H1 (cell line): ENCODE measurements at regions not wholly inside any gene's neighbourhood (a gene's known extent, or its start where the extent isn't known, plus 50 kb on each side); places are given as distances from the start of the nearest gene placed in this dataset.

Source experiments
- CTCF ChIA-PET: fragments of 300-600 bp; sonication (Branson Sonifier 250); formaldehyde crosslinking; loops from one replicate; lab custom pipeline; 2021; ENCODE audit not compliant: partially characterized antibody; lab: Charles Lee
- POLR2A ChIA-PET: fragments of 300-600 bp; sonication (Branson Sonifier 250); formaldehyde crosslinking; loops from one replicate; lab custom pipeline; 2021; ENCODE audit warnings: inconsistent platforms; ENCODE audit not compliant: partially characterized antibody; lab: Charles Lee
- DNase-seq, 2 experiments: peaks; one replicate each; pipeline versions ENCODE4 v3.0.0 to v3.0.0-alpha.2; 2010 to 2022; ENCODE audit warnings: low spot score in 2 of 2, low read depth in 1 of 2, mixed read lengths in 1 of 2
- FAIRE-seq: peaks from 2 replicates; lab custom pipeline; 2011; peaks lifted over from hg19 to GRCh38; lab: Jason Lieb, UNC
- H2AFZ ChIP-seq: 2 replicates; pipeline ENCODE4 v1.8.1; 2012; ENCODE audit warnings: low read length, inconsistent platforms
- H2AK5ac ChIP-seq: 2 replicates; pipeline ENCODE4 v1.6.1; 2013; ENCODE audit warnings: low read depth, low read length
- H2BK120ac ChIP-seq: replicated peaks from 2 replicates; pipeline ENCODE3; 2013; ENCODE audit warnings: low read depth, low read length, inconsistent platforms
- H2BK12ac ChIP-seq: 2 replicates; pipeline ENCODE4 v1.6.1; 2013; ENCODE audit warnings: low read depth, low read length
- H2BK15ac ChIP-seq: 2 replicates; pipeline ENCODE4 v1.6.1; 2013; ENCODE audit warnings: low read length
- H2BK20ac ChIP-seq: 2 replicates; pipeline ENCODE4 v1.6.1; 2013; ENCODE audit warnings: low read length
- H2BK5ac ChIP-seq: 2 replicates; pipeline ENCODE4 v1.6.1; 2013; ENCODE audit warnings: low read depth, low read length
- H3K14ac ChIP-seq: 2 replicates; pipeline ENCODE4 v1.6.1; 2013; ENCODE audit warnings: inconsistent platforms; ENCODE audit not compliant: insufficient read length
- H3K18ac ChIP-seq: 2 replicates; pipeline ENCODE4 v1.6.1; 2013; ENCODE audit warnings: low read length; ENCODE audit errors: extremely low read depth
- H3K23ac ChIP-seq: 2 replicates; pipeline ENCODE4 v1.6.1; 2013; ENCODE audit warnings: inconsistent platforms; ENCODE audit not compliant: insufficient read length
- H3K23me2 ChIP-seq: 2 replicates; pipeline ENCODE4 v1.6.1; 2013; ENCODE audit warnings: low read depth, low read length
- H3K27ac ChIP-seq: 2 replicates; pipeline ENCODE4 v1.6.1; 2011; ENCODE audit warnings: low read depth, low read length, inconsistent platforms
- H3K27me3 ChIP-seq, 4 experiments: replicated peaks in 1 of 4; 1 replicate in 1 of 4; 2 replicates in 3 of 4; pipeline versions ENCODE4 v1.6.1 to v1.8.1; 2011 to 2013; ENCODE audit warnings: low read length in 3 of 4, mild to moderate bottlenecking in 3 of 4, inconsistent platforms in 2 of 4, mixed read lengths in 2 of 4, moderate library complexity in 1 of 4; ENCODE audit not compliant: control insufficient read depth in 3 of 4, insufficient read depth in 3 of 4; ENCODE audit errors: extremely low read depth in 1 of 4
- H3K36me3 ChIP-seq, 4 experiments: 2 replicates each; pipeline versions ENCODE4 v1.6.1 to v1.8.1; 2011 to 2013; ENCODE audit warnings: mild to moderate bottlenecking in 4 of 4, low read length in 3 of 4, moderate library complexity in 2 of 4, control low read depth in 1 of 4, inconsistent platforms in 1 of 4; ENCODE audit not compliant: insufficient read depth in 4 of 4, control insufficient read depth in 2 of 4
- H3K4ac ChIP-seq: replicated peaks from 2 replicates; pipeline ENCODE3; 2013; ENCODE audit warnings: low read length, low read depth, mixed read lengths, inconsistent platforms; ENCODE audit not compliant: insufficient read length
- H3K4me1 ChIP-seq, 4 experiments: replicated peaks in 1 of 4; 1 replicate in 1 of 4; 2 replicates in 3 of 4; pipeline versions ENCODE4 v1.6.1 to v1.8.1; 2011 to 2013; ENCODE audit warnings: low read length in 3 of 4, inconsistent platforms in 2 of 4, mixed read lengths in 1 of 4; ENCODE audit not compliant: insufficient read depth in 4 of 4, control insufficient read depth in 3 of 4
- H3K4me2 ChIP-seq, 2 experiments: 2 replicates each; pipeline versions ENCODE4 v1.6.1 to v1.8.1; 2011 to 2013; ENCODE audit warnings: low read depth in 2 of 2, low read length in 2 of 2, control low read depth in 1 of 2, inconsistent platforms in 1 of 2, mild to moderate bottlenecking in 1 of 2; ENCODE audit not compliant: insufficient read depth in 1 of 2
- H3K4me3 ChIP-seq, 4 experiments: fragments of 200-600, 300-600 bp in 1 of 4; sonication (generic), shearing (Covaris generic), sonication (Bioruptor Twin) in 1 of 4; 2 replicates each; pipeline versions ENCODE4 v1.5.1 to v1.8.1; 2011 to 2016; ENCODE audit warnings: low read length in 4 of 4, low read depth in 3 of 4, control low read depth in 2 of 4, inconsistent platforms in 2 of 4, mild to moderate bottlenecking in 2 of 4, mixed read lengths in 1 of 4, moderate library complexity in 1 of 4; ENCODE audit not compliant: insufficient read depth in 2 of 4; ENCODE audit errors: extremely low read depth in 1 of 4
- H3K56ac ChIP-seq: replicated peaks from 2 replicates; pipeline ENCODE3; 2013; ENCODE audit warnings: low read depth, mild to moderate bottlenecking, mixed read lengths, low read length, inconsistent platforms; ENCODE audit not compliant: insufficient read length
- H3K79me1 ChIP-seq: 2 replicates; pipeline ENCODE4 v1.6.1; 2013; ENCODE audit warnings: low read depth, low read length, control low read depth
- H3K79me2 ChIP-seq, 2 experiments: 2 replicates each; pipeline versions ENCODE4 v1.6.1 to v1.8.1; 2012 to 2013; ENCODE audit warnings: low read length in 2 of 2, mild to moderate bottlenecking in 2 of 2, inconsistent platforms in 1 of 2; ENCODE audit not compliant: insufficient read depth in 2 of 2, control insufficient read depth in 1 of 2
- H3K9ac ChIP-seq, 4 experiments: replicated peaks in 1 of 4; 1 replicate in 1 of 4; 2 replicates in 3 of 4; pipeline versions ENCODE4 v1.6.1 to v1.8.1; 2011 to 2013; ENCODE audit warnings: low read depth in 3 of 4, low read length in 3 of 4, control low read depth in 2 of 4, mild to moderate bottlenecking in 2 of 4, moderate library complexity in 2 of 4, inconsistent platforms in 1 of 4; ENCODE audit errors: extremely low read depth in 1 of 4
- H3K9me3 ChIP-seq, 2 experiments: 2 replicates each; pipeline versions ENCODE4 v1.6.1 to v1.8.1; 2012 to 2013; ENCODE audit warnings: mild to moderate bottlenecking in 2 of 2, moderate library complexity in 2 of 2, control low read depth in 1 of 2, inconsistent platforms in 1 of 2, low read depth in 1 of 2, low read length in 1 of 2, mixed read lengths in 1 of 2; ENCODE audit not compliant: insufficient read depth in 2 of 2
- H4K20me1 ChIP-seq, 2 experiments: replicated peaks in 1 of 2; 2 replicates each; pipeline versions ENCODE3 to v1.8.1; 2011 to 2013; ENCODE audit warnings: inconsistent platforms in 2 of 2, low read length in 2 of 2, mild to moderate bottlenecking in 1 of 2; ENCODE audit not compliant: insufficient read depth in 2 of 2, control insufficient read depth in 1 of 2
- H4K5ac ChIP-seq: 2 replicates; pipeline ENCODE4 v1.6.1; 2013; ENCODE audit warnings: low read length, low read depth, mixed read lengths, inconsistent platforms; ENCODE audit not compliant: insufficient read length
- H4K8ac ChIP-seq: 2 replicates; pipeline ENCODE4 v1.8.0; 2013; ENCODE audit warnings: mild to moderate bottlenecking, moderate library complexity, low read length, inconsistent platforms; ENCODE audit not compliant: insufficient read depth; ENCODE audit errors: extremely low read depth
- H4K91ac ChIP-seq: replicated peaks from 2 replicates; pipeline ENCODE3; 2013; ENCODE audit warnings: low read length, mixed read lengths, inconsistent platforms; ENCODE audit not compliant: insufficient read length
- CTBP2 ChIP-seq: IDR thresholded peaks from 2 replicates; pipeline ENCODE4 v1.7.0; 2011; ENCODE audit warnings: borderline replicate concordance, mild to moderate bottlenecking, moderate library complexity, mixed read lengths, low read length; ENCODE audit not compliant: insufficient read depth, insufficient read length
- HDAC2 ChIP-seq, 2 experiments: fragments of 300-600 bp in 1 of 2; sonication (generic) in 1 of 2; IDR thresholded peaks; 2 replicates each; pipeline ENCODE4 v1.6.1; 2011 to 2012; ENCODE audit warnings: low read depth in 2 of 2, low read length in 2 of 2, mild to moderate bottlenecking in 2 of 2, moderate library complexity in 2 of 2, borderline replicate concordance in 1 of 2, inconsistent platforms in 1 of 2
- POLR2A ChIP-seq, 2 experiments: IDR thresholded peaks; 1 replicate in 1 of 2; 2 replicates in 1 of 2; pipeline ENCODE4 v1.6.1; 2011; ENCODE audit warnings: low read depth in 2 of 2, low read length in 2 of 2, mild to moderate bottlenecking in 2 of 2; ENCODE audit errors: control extremely low read depth in 1 of 2
- POLR2AphosphoS5 ChIP-seq: IDR thresholded peaks from 2 replicates; pipeline ENCODE4 v1.6.1; 2011; ENCODE audit warnings: low read depth, low read length
- SP2 ChIP-seq: IDR thresholded peaks from 2 replicates; pipeline ENCODE4 v1.6.1; 2012; ENCODE audit warnings: mild to moderate bottlenecking, low read length, inconsistent platforms
- SRF ChIP-seq: IDR thresholded peaks from 2 replicates; pipeline ENCODE4 v1.6.1; 2011; ENCODE audit warnings: mild to moderate bottlenecking, low read depth, low read length, moderate library complexity
- TAF1 ChIP-seq: IDR thresholded peaks from 2 replicates; pipeline ENCODE4 v1.6.1; 2011; ENCODE audit warnings: mild to moderate bottlenecking, low read depth, low read length
- ZNF274 ChIP-seq: IDR thresholded peaks from 2 replicates; pipeline ENCODE4 v1.7.0; 2012; ENCODE audit warnings: low read length, borderline replicate concordance; ENCODE audit errors: extremely low read depth
- TF ChIP-seq, protein P1 (sequence below): IDR thresholded peaks from 2 replicates; pipeline ENCODE4 v1.6.1; 2011; ENCODE audit warnings: low read length, improper control_type of control experiment
- TF ChIP-seq, protein P2 (sequence below): IDR thresholded peaks from 2 replicates; pipeline ENCODE4 v1.6.1; 2011; ENCODE audit warnings: low read depth, mild to moderate bottlenecking, low read length; ENCODE audit not compliant: insufficient read depth
- TF ChIP-seq, protein P3 (sequence below), 3 experiments: IDR thresholded peaks; 1 replicate in 2 of 3; 2 replicates in 1 of 3; pipeline versions ENCODE4 v1.5.1 to v1.6.1; 2011; ENCODE audit warnings: low read length in 3 of 3, mild to moderate bottlenecking in 3 of 3, inconsistent platforms in 2 of 3, low read depth in 1 of 3, moderate library complexity in 1 of 3; ENCODE audit not compliant: insufficient read depth in 1 of 3; ENCODE audit errors: control extremely low read depth in 1 of 3

DNA sequence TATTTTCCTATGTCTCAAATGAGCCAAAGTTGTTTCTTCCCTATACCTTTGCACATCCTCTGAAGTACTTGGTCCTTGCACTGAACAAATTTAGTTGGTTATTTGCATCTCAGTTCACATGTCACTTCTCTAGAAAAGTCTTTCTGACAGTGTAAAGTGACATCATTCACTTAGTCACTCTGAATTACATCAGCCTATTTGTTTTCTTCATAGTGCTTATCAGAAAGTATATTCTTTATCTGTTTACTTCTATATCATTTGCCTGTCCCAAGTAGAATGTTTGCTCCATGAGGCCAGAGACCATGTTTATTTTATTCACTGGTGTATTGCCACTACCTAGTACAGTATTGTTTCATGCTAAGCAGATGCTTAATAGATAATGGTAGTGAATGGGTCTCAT is 173.7 kb downstream of the HNMT start:
- Histone ChIP-seq H3K9ac (no peak overlapping the region), H2BK5ac (no peak overlapping the region), H4K20me1 (no peaks in the 10 kb centered on the region), H3K27ac (no peak overlapping the region), H3K4me1 (peaks cover 2 to 6% (median 5%) of the 10 kb centered on the region in 4 experiments; a peak in 3 of 7 replicates), H3K36me3 (no peaks in the 10 kb centered on the region), H4K8ac (no peak overlapping the region), H3K23me2 (no peaks in the 10 kb centered on the region), H2BK15ac (no peak overlapping the region), H2AK5ac (no peak overlapping the region), H3K4me2 (no peak overlapping the region), H2BK120ac (no peak overlapping the region), H3K79me1 (no peaks in the 10 kb centered on the region), H3K79me2 (no peaks in the 10 kb centered on the region), H4K5ac (no peak overlapping the region), H2BK12ac (no peak overlapping the region), H4K91ac (no peak overlapping the region), H3K14ac (no peak overlapping the region), H3K4ac (no peak overlapping the region), H3K27me3 (peaks cover 0 to 1% (median 0%) of the 10 kb centered on the region in 4 experiments; a peak in 1 of 7 replicates), H3K9me3 (no peaks in the 10 kb centered on the region), H2BK20ac (no peak overlapping the region), H3K23ac (no peak overlapping the region), H3K56ac (no peak overlapping the region), H3K4me3 (no peak overlapping the region), H3K18ac (no peak overlapping the region), H2AFZ (no peak overlapping the region)
- ChIA-PET CTCF (interaction anchor here (0.9 kb wide), 1 partner anchor 16 kb away, joined by 3 read pairs; no protein-coding TSS in a partner anchor), POLR2A (no interaction called here)
- DNase-seq = no peak
- FAIRE-seq = no peak
- TF ChIP-seq POLR2AphosphoS5 (no peak), SRF (no peak), SP2 (no peak), CTBP2 (no peak), HDAC2 (IDR thresholded peaks at IDR 0.05; ENCODE audit: borderline replicate concordance in 1 of 2, low read depth in 2 of 2, low read length in 2 of 2) (no peak), POLR2A (IDR thresholded peaks at IDR 0.05; ENCODE audit: control extremely low read depth in 1 of 2, low read depth in 2 of 2, low read length in 2 of 2) (no peak), TAF1 (no peak), ZNF274 (no peak)
- TF ChIP-seq, protein P1, sequence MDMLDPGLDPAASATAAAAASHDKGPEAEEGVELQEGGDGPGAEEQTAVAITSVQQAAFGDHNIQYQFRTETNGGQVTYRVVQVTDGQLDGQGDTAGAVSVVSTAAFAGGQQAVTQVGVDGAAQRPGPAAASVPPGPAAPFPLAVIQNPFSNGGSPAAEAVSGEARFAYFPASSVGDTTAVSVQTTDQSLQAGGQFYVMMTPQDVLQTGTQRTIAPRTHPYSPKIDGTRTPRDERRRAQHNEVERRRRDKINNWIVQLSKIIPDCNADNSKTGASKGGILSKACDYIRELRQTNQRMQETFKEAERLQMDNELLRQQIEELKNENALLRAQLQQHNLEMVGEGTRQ = no peak
- TF ChIP-seq, protein P2, sequence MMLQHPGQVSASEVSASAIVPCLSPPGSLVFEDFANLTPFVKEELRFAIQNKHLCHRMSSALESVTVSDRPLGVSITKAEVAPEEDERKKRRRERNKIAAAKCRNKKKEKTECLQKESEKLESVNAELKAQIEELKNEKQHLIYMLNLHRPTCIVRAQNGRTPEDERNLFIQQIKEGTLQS = no peak
- TF ChIP-seq, protein P3, sequence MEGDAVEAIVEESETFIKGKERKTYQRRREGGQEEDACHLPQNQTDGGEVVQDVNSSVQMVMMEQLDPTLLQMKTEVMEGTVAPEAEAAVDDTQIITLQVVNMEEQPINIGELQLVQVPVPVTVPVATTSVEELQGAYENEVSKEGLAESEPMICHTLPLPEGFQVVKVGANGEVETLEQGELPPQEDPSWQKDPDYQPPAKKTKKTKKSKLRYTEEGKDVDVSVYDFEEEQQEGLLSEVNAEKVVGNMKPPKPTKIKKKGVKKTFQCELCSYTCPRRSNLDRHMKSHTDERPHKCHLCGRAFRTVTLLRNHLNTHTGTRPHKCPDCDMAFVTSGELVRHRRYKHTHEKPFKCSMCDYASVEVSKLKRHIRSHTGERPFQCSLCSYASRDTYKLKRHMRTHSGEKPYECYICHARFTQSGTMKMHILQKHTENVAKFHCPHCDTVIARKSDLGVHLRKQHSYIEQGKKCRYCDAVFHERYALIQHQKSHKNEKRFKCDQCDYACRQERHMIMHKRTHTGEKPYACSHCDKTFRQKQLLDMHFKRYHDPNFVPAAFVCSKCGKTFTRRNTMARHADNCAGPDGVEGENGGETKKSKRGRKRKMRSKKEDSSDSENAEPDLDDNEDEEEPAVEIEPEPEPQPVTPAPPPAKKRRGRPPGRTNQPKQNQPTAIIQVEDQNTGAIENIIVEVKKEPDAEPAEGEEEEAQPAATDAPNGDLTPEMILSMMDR (IDR thresholded peaks at IDR 0.05; ENCODE audit: control extremely low read depth in 1 of 3, insufficient read depth in 1 of 3, low read depth in 1 of 3, low read length in 3 of 3) = no peak
